ENCODE measurements at regions not wholly inside any gene's neighbourhood (a gene's known extent, or its start where the extent isn't known, plus 50 kb on each side); places are given as distances from the start of the nearest gene placed in this dataset.

DNA sequence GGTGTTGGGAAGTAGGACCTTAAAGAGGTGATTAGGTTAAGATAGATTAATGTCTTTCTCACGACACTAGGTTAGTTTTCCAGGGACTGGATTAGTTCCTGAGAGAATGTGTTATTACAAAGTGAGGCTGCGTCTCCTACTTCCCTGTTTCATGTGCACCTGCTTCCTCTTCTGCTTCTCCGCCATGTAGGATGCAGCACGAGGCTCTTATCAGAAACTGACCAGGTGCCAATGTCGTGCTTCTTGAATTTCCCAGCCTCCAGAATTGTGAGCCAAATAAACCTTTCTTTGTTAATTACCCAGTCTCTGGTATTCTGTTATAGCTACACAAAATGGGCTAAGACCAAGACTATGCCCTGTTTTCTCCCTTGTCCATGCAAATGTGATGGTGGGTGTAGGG is 152.2 kb upstream of the LMO4 start:
- TF ChIP-seq, protein P1, sequence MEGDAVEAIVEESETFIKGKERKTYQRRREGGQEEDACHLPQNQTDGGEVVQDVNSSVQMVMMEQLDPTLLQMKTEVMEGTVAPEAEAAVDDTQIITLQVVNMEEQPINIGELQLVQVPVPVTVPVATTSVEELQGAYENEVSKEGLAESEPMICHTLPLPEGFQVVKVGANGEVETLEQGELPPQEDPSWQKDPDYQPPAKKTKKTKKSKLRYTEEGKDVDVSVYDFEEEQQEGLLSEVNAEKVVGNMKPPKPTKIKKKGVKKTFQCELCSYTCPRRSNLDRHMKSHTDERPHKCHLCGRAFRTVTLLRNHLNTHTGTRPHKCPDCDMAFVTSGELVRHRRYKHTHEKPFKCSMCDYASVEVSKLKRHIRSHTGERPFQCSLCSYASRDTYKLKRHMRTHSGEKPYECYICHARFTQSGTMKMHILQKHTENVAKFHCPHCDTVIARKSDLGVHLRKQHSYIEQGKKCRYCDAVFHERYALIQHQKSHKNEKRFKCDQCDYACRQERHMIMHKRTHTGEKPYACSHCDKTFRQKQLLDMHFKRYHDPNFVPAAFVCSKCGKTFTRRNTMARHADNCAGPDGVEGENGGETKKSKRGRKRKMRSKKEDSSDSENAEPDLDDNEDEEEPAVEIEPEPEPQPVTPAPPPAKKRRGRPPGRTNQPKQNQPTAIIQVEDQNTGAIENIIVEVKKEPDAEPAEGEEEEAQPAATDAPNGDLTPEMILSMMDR (conservative IDR thresholded peaks at IDR 0.05), result no peak
- no peak for TF ChIP-seq EZH2 (IDR thresholded peaks at IDR 0.05; ENCODE audit: low read depth)
